H1 (cell line): ENCODE measurements at regions not wholly inside any gene's neighbourhood (a gene's known extent, or its start where the extent isn't known, plus 50 kb on each side); places are given as distances from the start of the nearest gene placed in this dataset.

Source experiments
- CTCF ChIA-PET: fragments of 300-600 bp; sonication (Branson Sonifier 250); formaldehyde crosslinking; loops from one replicate; lab custom pipeline; 2021; ENCODE audit not compliant: partially characterized antibody; lab: Charles Lee
- POLR2A ChIA-PET: fragments of 300-600 bp; sonication (Branson Sonifier 250); formaldehyde crosslinking; loops from one replicate; lab custom pipeline; 2021; ENCODE audit warnings: inconsistent platforms; ENCODE audit not compliant: partially characterized antibody; lab: Charles Lee
- DNase-seq, 2 experiments: peaks; one replicate each; pipeline versions ENCODE4 v3.0.0 to v3.0.0-alpha.2; 2010 to 2022; ENCODE audit warnings: low spot score in 2 of 2, low read depth in 1 of 2, mixed read lengths in 1 of 2
- FAIRE-seq: peaks from 2 replicates; lab custom pipeline; 2011; peaks lifted over from hg19 to GRCh38; lab: Jason Lieb, UNC
- H2AFZ ChIP-seq: 2 replicates; pipeline ENCODE4 v1.8.1; 2012; ENCODE audit warnings: low read length, inconsistent platforms
- H2AK5ac ChIP-seq: 2 replicates; pipeline ENCODE4 v1.6.1; 2013; ENCODE audit warnings: low read depth, low read length
- H2BK120ac ChIP-seq: replicated peaks from 2 replicates; pipeline ENCODE3; 2013; ENCODE audit warnings: low read depth, low read length, inconsistent platforms
- H2BK12ac ChIP-seq: 2 replicates; pipeline ENCODE4 v1.6.1; 2013; ENCODE audit warnings: low read depth, low read length
- H2BK15ac ChIP-seq: 2 replicates; pipeline ENCODE4 v1.6.1; 2013; ENCODE audit warnings: low read length
- H2BK20ac ChIP-seq: 2 replicates; pipeline ENCODE4 v1.6.1; 2013; ENCODE audit warnings: low read length
- H2BK5ac ChIP-seq: 2 replicates; pipeline ENCODE4 v1.6.1; 2013; ENCODE audit warnings: low read depth, low read length
- H3K14ac ChIP-seq: 2 replicates; pipeline ENCODE4 v1.6.1; 2013; ENCODE audit warnings: inconsistent platforms; ENCODE audit not compliant: insufficient read length
- H3K18ac ChIP-seq: 2 replicates; pipeline ENCODE4 v1.6.1; 2013; ENCODE audit warnings: low read length; ENCODE audit errors: extremely low read depth
- H3K23ac ChIP-seq: 2 replicates; pipeline ENCODE4 v1.6.1; 2013; ENCODE audit warnings: inconsistent platforms; ENCODE audit not compliant: insufficient read length
- H3K23me2 ChIP-seq: 2 replicates; pipeline ENCODE4 v1.6.1; 2013; ENCODE audit warnings: low read depth, low read length
- H3K27ac ChIP-seq: 2 replicates; pipeline ENCODE4 v1.6.1; 2011; ENCODE audit warnings: low read depth, low read length, inconsistent platforms
- H3K27me3 ChIP-seq, 4 experiments: replicated peaks in 1 of 4; 1 replicate in 1 of 4; 2 replicates in 3 of 4; pipeline versions ENCODE4 v1.6.1 to v1.8.1; 2011 to 2013; ENCODE audit warnings: low read length in 3 of 4, mild to moderate bottlenecking in 3 of 4, inconsistent platforms in 2 of 4, mixed read lengths in 2 of 4, moderate library complexity in 1 of 4; ENCODE audit not compliant: control insufficient read depth in 3 of 4, insufficient read depth in 3 of 4; ENCODE audit errors: extremely low read depth in 1 of 4
- H3K36me3 ChIP-seq, 4 experiments: 2 replicates each; pipeline versions ENCODE4 v1.6.1 to v1.8.1; 2011 to 2013; ENCODE audit warnings: mild to moderate bottlenecking in 4 of 4, low read length in 3 of 4, moderate library complexity in 2 of 4, control low read depth in 1 of 4, inconsistent platforms in 1 of 4; ENCODE audit not compliant: insufficient read depth in 4 of 4, control insufficient read depth in 2 of 4
- H3K4ac ChIP-seq: replicated peaks from 2 replicates; pipeline ENCODE3; 2013; ENCODE audit warnings: low read length, low read depth, mixed read lengths, inconsistent platforms; ENCODE audit not compliant: insufficient read length
- H3K4me1 ChIP-seq, 4 experiments: replicated peaks in 1 of 4; 1 replicate in 1 of 4; 2 replicates in 3 of 4; pipeline versions ENCODE4 v1.6.1 to v1.8.1; 2011 to 2013; ENCODE audit warnings: low read length in 3 of 4, inconsistent platforms in 2 of 4, mixed read lengths in 1 of 4; ENCODE audit not compliant: insufficient read depth in 4 of 4, control insufficient read depth in 3 of 4
- H3K4me2 ChIP-seq, 2 experiments: 2 replicates each; pipeline versions ENCODE4 v1.6.1 to v1.8.1; 2011 to 2013; ENCODE audit warnings: low read depth in 2 of 2, low read length in 2 of 2, control low read depth in 1 of 2, inconsistent platforms in 1 of 2, mild to moderate bottlenecking in 1 of 2; ENCODE audit not compliant: insufficient read depth in 1 of 2
- H3K4me3 ChIP-seq, 4 experiments: fragments of 200-600, 300-600 bp in 1 of 4; sonication (generic), shearing (Covaris generic), sonication (Bioruptor Twin) in 1 of 4; 2 replicates each; pipeline versions ENCODE4 v1.5.1 to v1.8.1; 2011 to 2016; ENCODE audit warnings: low read length in 4 of 4, low read depth in 3 of 4, control low read depth in 2 of 4, inconsistent platforms in 2 of 4, mild to moderate bottlenecking in 2 of 4, mixed read lengths in 1 of 4, moderate library complexity in 1 of 4; ENCODE audit not compliant: insufficient read depth in 2 of 4; ENCODE audit errors: extremely low read depth in 1 of 4
- H3K56ac ChIP-seq: replicated peaks from 2 replicates; pipeline ENCODE3; 2013; ENCODE audit warnings: low read depth, mild to moderate bottlenecking, mixed read lengths, low read length, inconsistent platforms; ENCODE audit not compliant: insufficient read length
- H3K79me1 ChIP-seq: 2 replicates; pipeline ENCODE4 v1.6.1; 2013; ENCODE audit warnings: low read depth, low read length, control low read depth
- H3K79me2 ChIP-seq, 2 experiments: 2 replicates each; pipeline versions ENCODE4 v1.6.1 to v1.8.1; 2012 to 2013; ENCODE audit warnings: low read length in 2 of 2, mild to moderate bottlenecking in 2 of 2, inconsistent platforms in 1 of 2; ENCODE audit not compliant: insufficient read depth in 2 of 2, control insufficient read depth in 1 of 2
- H3K9ac ChIP-seq, 4 experiments: replicated peaks in 1 of 4; 1 replicate in 1 of 4; 2 replicates in 3 of 4; pipeline versions ENCODE4 v1.6.1 to v1.8.1; 2011 to 2013; ENCODE audit warnings: low read depth in 3 of 4, low read length in 3 of 4, control low read depth in 2 of 4, mild to moderate bottlenecking in 2 of 4, moderate library complexity in 2 of 4, inconsistent platforms in 1 of 4; ENCODE audit errors: extremely low read depth in 1 of 4
- H3K9me3 ChIP-seq, 2 experiments: 2 replicates each; pipeline versions ENCODE4 v1.6.1 to v1.8.1; 2012 to 2013; ENCODE audit warnings: mild to moderate bottlenecking in 2 of 2, moderate library complexity in 2 of 2, control low read depth in 1 of 2, inconsistent platforms in 1 of 2, low read depth in 1 of 2, low read length in 1 of 2, mixed read lengths in 1 of 2; ENCODE audit not compliant: insufficient read depth in 2 of 2
- H4K20me1 ChIP-seq, 2 experiments: replicated peaks in 1 of 2; 2 replicates each; pipeline versions ENCODE3 to v1.8.1; 2011 to 2013; ENCODE audit warnings: inconsistent platforms in 2 of 2, low read length in 2 of 2, mild to moderate bottlenecking in 1 of 2; ENCODE audit not compliant: insufficient read depth in 2 of 2, control insufficient read depth in 1 of 2
- H4K5ac ChIP-seq: 2 replicates; pipeline ENCODE4 v1.6.1; 2013; ENCODE audit warnings: low read length, low read depth, mixed read lengths, inconsistent platforms; ENCODE audit not compliant: insufficient read length
- H4K8ac ChIP-seq: 2 replicates; pipeline ENCODE4 v1.8.0; 2013; ENCODE audit warnings: mild to moderate bottlenecking, moderate library complexity, low read length, inconsistent platforms; ENCODE audit not compliant: insufficient read depth; ENCODE audit errors: extremely low read depth
- H4K91ac ChIP-seq: replicated peaks from 2 replicates; pipeline ENCODE3; 2013; ENCODE audit warnings: low read length, mixed read lengths, inconsistent platforms; ENCODE audit not compliant: insufficient read length
- ATF3 ChIP-seq: IDR thresholded peaks from 2 replicates; pipeline ENCODE4 v1.6.1; 2011; ENCODE audit warnings: low read depth, mild to moderate bottlenecking, low read length; ENCODE audit not compliant: insufficient read depth
- BRCA1 ChIP-seq: IDR thresholded peaks from 2 replicates; pipeline ENCODE4 v1.6.1; 2012; ENCODE audit warnings: low read depth, low read length, improper control_type of control experiment
- CHD1 ChIP-seq: IDR thresholded peaks from 2 replicates; pipeline ENCODE4 v1.6.1; 2012; ENCODE audit warnings: low read depth, low read length, improper control_type of control experiment
- CREB1 ChIP-seq: IDR thresholded peaks from 2 replicates; pipeline ENCODE4 v1.6.1; 2012; ENCODE audit warnings: inconsistent platforms
- HDAC6 ChIP-seq: IDR thresholded peaks from one replicate; pipeline ENCODE4 v1.7.1; 2012; ENCODE audit warnings: low read depth, mild to moderate bottlenecking, inconsistent platforms, low read length, moderate library complexity
- MAX ChIP-seq: IDR thresholded peaks from 2 replicates; pipeline ENCODE4 v1.6.1; 2012; ENCODE audit warnings: inconsistent platforms
- NANOG ChIP-seq: IDR thresholded peaks from 2 replicates; pipeline ENCODE4 v1.6.1; 2011; ENCODE audit warnings: low read length, low read depth, mild to moderate bottlenecking, inconsistent platforms; ENCODE audit not compliant: insufficient read depth, poor library complexity, severe bottlenecking
- RBBP5 ChIP-seq: IDR thresholded peaks from 2 replicates; pipeline ENCODE4 v1.7.1; 2012; ENCODE audit warnings: low read depth, mild to moderate bottlenecking, inconsistent platforms, low read length, moderate library complexity, borderline replicate concordance
- RFX5 ChIP-seq: IDR thresholded peaks from 2 replicates; pipeline ENCODE4 v1.6.1; 2011; ENCODE audit warnings: low read depth, low read length, improper control_type of control experiment, borderline replicate concordance
- SIN3A ChIP-seq, 2 experiments: IDR thresholded peaks in 1 of 2; conservative IDR thresholded peaks in 1 of 2; 2 replicates each; pipeline ENCODE4 v1.6.1; 2011 to 2012; ENCODE audit warnings: low read length in 2 of 2, improper control_type of control experiment in 1 of 2, low read depth in 1 of 2, mild to moderate bottlenecking in 1 of 2
- SP1 ChIP-seq: IDR thresholded peaks from 2 replicates; pipeline ENCODE4 v1.6.1; 2011; ENCODE audit warnings: low read depth, low read length
- SP4 ChIP-seq: IDR thresholded peaks from 2 replicates; pipeline ENCODE4 v1.6.1; 2012; ENCODE audit warnings: low read length, inconsistent platforms
- SRF ChIP-seq: IDR thresholded peaks from 2 replicates; pipeline ENCODE4 v1.6.1; 2011; ENCODE audit warnings: mild to moderate bottlenecking, low read depth, low read length, moderate library complexity
- WGBS, 2 experiments: shearing (Covaris generic) in 1 of 2; methylation state at CpG; one replicate each; pipeline versions ENCODE4 v1.1.6 to v1.1.7; 2013 to 2015; ENCODE audit warnings: low lambda C conversion rate in 2 of 2, mixed read lengths in 2 of 2, inconsistent platforms in 1 of 2, low coverage in 1 of 2, missing lambda C conversion rate in 1 of 2; ENCODE audit not compliant: insufficient replicate concordance in 2 of 2, insufficient coverage in 1 of 2, insufficient read length in 1 of 2; ENCODE audit errors: extremely low coverage in 1 of 2, missing lambda C conversion rate in 1 of 2; 5-methylcytosine and 5-hydroxymethylcytosine counted together

GRCh38 chr10:47165711-47166404 lies 134.1 kb upstream of the GDF10 start:
- H3K56ac ChIP-seq = no peak overlapping the region
- no peak overlapping the region for H4K91ac ChIP-seq
- peak overlapping the region; percentile 82; the same call in 1 of the 2 replicates for H4K8ac ChIP-seq
- CTCF ChIA-PET = interaction anchor here (1.0 to 1.6 kb wide), 4 partner anchors 12 to 285 kb away, joined by 3 to 5 read pairs (median 4); no protein-coding TSS in a partner anchor
- H3K4ac ChIP-seq = no peak overlapping the region
- H3K18ac ChIP-seq = no peak overlapping the region
- H2BK20ac ChIP-seq = no peak overlapping the region
- H3K4me2 ChIP-seq = no peak overlapping the region
- no peak overlapping the region for H2BK15ac ChIP-seq
- H2BK12ac ChIP-seq = no peak overlapping the region
- 90% methylated on average over 24 of the region's 26 CpGs; no CpG with 5 or more reads in 1 of the 2 experiments for WGBS, 2 experiments
- H3K79me1 ChIP-seq = no peaks in the 10 kb centered on the region
- H3K36me3 ChIP-seq = no peaks in the 10 kb centered on the region
- H3K4me3 ChIP-seq = no peak overlapping the region
- FAIRE-seq (no peak), DNase-seq (no peak)
- no peak overlapping the region for H3K23ac ChIP-seq
- H3K9ac ChIP-seq = no peak overlapping the region
- H2AFZ ChIP-seq = no peak overlapping the region
- peaks cover 5 to 11% of the 10 kb centered on the region in 2 experiments; a peak in 2 of 4 replicates for H3K9me3 ChIP-seq
- H3K4me1 ChIP-seq = no peaks in the 10 kb centered on the region; a peak in 1 of 7 replicates
- no peak overlapping the region for H3K27ac ChIP-seq
- H4K20me1 ChIP-seq = no peaks in the 10 kb centered on the region
- POLR2A ChIA-PET = no interaction called here
- H2BK120ac ChIP-seq = no peak overlapping the region
- no peaks in the 10 kb centered on the region for H3K27me3 ChIP-seq
- H3K79me2 ChIP-seq = no peaks in the 10 kb centered on the region
- H3K23me2 ChIP-seq = no peaks in the 10 kb centered on the region
- no peak overlapping the region for H4K5ac ChIP-seq
- no peak overlapping the region for H2AK5ac ChIP-seq
- H3K14ac ChIP-seq = no peak overlapping the region
- H2BK5ac ChIP-seq = no peak overlapping the region
- TF ChIP-seq SRF = no peak
- TF ChIP-seq RBBP5 = no peak
- no peak for TF ChIP-seq MAX
- no peak for TF ChIP-seq NANOG
- TF ChIP-seq SIN3A (conservative IDR thresholded peaks at IDR 0.05 in 1 of 2, IDR thresholded peaks at IDR 0.05 in 1 of 2; ENCODE audit: low read depth in 1 of 2, low read length in 2 of 2) = no peak
- TF ChIP-seq SP4 = no peak
- TF ChIP-seq CHD1 = no peak
- TF ChIP-seq ATF3 = no peak
- TF ChIP-seq CREB1 = no peak
- TF ChIP-seq BRCA1 = no peak
- TF ChIP-seq RFX5 = no peak
- no peak for TF ChIP-seq HDAC6
- no peak for TF ChIP-seq SP1
